ENCODE measurements at regions not wholly inside any gene's neighbourhood (a gene's known extent, or its start where the extent isn't known, plus 50 kb on each side); places are given as distances from the start of the nearest gene placed in this dataset.

- WGBS, 2 donors, result 24 to 43% methylated on average over 6 of the region's 6 CpGs
- no peak for DNase-seq (ENCODE audit: low spot score in 2 of 2)
- TF ChIP-seq CTCF (IDR thresholded peaks at IDR 0.05), result no peak
- TF ChIP-seq POLR2A (IDR thresholded peaks at IDR 0.05), result no peak
- intact Hi-C loops (cut with DNase I; ENCODE audit: low total_unique reads), result no loop called here
- no peak overlapping the region for H3K4me3 ChIP-seq (ENCODE audit: low read depth, poor library complexity, severe bottlenecking)
Observed at GRCh38 chr10:27607591-27607990, 103.5 kb downstream of the RAB18 start.

- intact Hi-C loops (cut with DNase I; ENCODE audit: low total_unique reads), result no loop called here
- WGBS, 2 donors, result 64% methylated on average over 3 of the region's 3 CpGs
- no peak for DNase-seq (ENCODE audit: low spot score in 2 of 2)
- TF ChIP-seq POLR2A (IDR thresholded peaks at IDR 0.05), result no peak
- no peak for TF ChIP-seq CTCF (IDR thresholded peaks at IDR 0.05)
- H3K4me3 ChIP-seq (ENCODE audit: low read depth, poor library complexity, severe bottlenecking), result no peak overlapping the region
Observed at GRCh38 chr10:27611236-27611635, 107.1 kb downstream of the RAB18 start.

- intact Hi-C loops (cut with DNase I; ENCODE audit: low total_unique reads), result no loop called here
- WGBS, 2 donors, result 38 to 46% methylated on average over 5 of the region's 5 CpGs
- DNase-seq (ENCODE audit: low spot score in 2 of 2), result no peak
- H3K4me3 ChIP-seq (ENCODE audit: low read depth, poor library complexity, severe bottlenecking), result no peak overlapping the region
- TF ChIP-seq CTCF (IDR thresholded peaks at IDR 0.05), result no peak
- no peak for TF ChIP-seq POLR2A (IDR thresholded peaks at IDR 0.05)
Observed at GRCh38 chr10:27611744-27612550, 107.8 kb downstream of the RAB18 start.

- TF ChIP-seq POLR2A (IDR thresholded peaks at IDR 0.05), result no peak
- no peak for TF ChIP-seq CTCF (IDR thresholded peaks at IDR 0.05)
- no peak overlapping the region for H3K4me3 ChIP-seq (ENCODE audit: low read depth, poor library complexity, severe bottlenecking)
- 56 to 77% methylated on average over 6 of the region's 6 CpGs for WGBS, 2 donors
- intact Hi-C loops (cut with DNase I; ENCODE audit: low total_unique reads), result no loop called here
- DNase-seq (ENCODE audit: low spot score in 2 of 2), result no peak
Observed at GRCh38 chr10:27612551-27613035, 108.5 kb downstream of the RAB18 start.

GRCh38 chr10:27614776-27615175 is 110.7 kb downstream of the RAB18 start:
- intact Hi-C loops (cut with DNase I; ENCODE audit: low total_unique reads), result no loop called here
- 69 to 77% methylated on average over 6 of the region's 6 CpGs for WGBS, 2 donors
- DNase-seq (ENCODE audit: low spot score in 2 of 2), result no peak
- no peak overlapping the region for H3K4me3 ChIP-seq (ENCODE audit: low read depth, poor library complexity, severe bottlenecking)
- TF ChIP-seq CTCF (IDR thresholded peaks at IDR 0.05) (no peak), POLR2A (IDR thresholded peaks at IDR 0.05) (no peak)

All from lower leg skin (tissue), 4 donors.